IPS-18c (cell line): ENCODE measurements at regions not wholly inside any gene's neighbourhood (a gene's known extent, or its start where the extent isn't known, plus 50 kb on each side); places are given as distances from the start of the nearest gene placed in this dataset.
"Not testable (repeated sequence)": the region's sequence is repeated elsewhere in the genome, so short reads cannot be mapped to it uniquely, and the experiment has no call there.

ENCODE experiments used
- H3K4me3 ChIP-seq: 2 replicates; pipeline ENCODE4 v1.7.0; 2013; ENCODE audit warnings: low read depth, mild to moderate bottlenecking, low read length, moderate library complexity; ENCODE audit not compliant: insufficient read depth
- H3K9me3 ChIP-seq: one replicate; pipeline ENCODE4 v1.6.1; 2013; ENCODE audit warnings: mild to moderate bottlenecking, low read length, moderate library complexity; ENCODE audit not compliant: control insufficient read depth, insufficient read depth

DNA sequence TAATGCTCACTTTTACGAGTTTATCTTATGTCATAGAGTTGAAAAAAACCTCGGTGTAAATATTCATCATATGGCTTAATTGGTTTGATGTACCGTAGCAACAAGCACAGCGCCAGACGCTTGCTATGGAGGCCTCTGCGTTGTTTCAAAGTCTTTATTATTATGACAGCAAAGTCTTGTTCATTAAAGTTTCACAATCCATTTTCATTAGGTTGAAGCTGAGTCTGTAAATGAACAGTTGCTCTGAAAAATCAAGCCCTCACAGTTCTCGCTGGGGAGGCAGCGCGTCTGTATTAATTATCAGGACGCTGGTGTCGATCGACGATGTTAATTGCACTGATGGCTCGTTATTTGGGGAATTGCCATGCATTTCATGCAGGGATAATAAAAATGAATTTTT, 185.6 kb downstream of the INSC start:
- H3K4me3 ChIP-seq: no peak overlapping the region
- no peaks in the 10 kb centered on the region for H3K9me3 ChIP-seq

DNA sequence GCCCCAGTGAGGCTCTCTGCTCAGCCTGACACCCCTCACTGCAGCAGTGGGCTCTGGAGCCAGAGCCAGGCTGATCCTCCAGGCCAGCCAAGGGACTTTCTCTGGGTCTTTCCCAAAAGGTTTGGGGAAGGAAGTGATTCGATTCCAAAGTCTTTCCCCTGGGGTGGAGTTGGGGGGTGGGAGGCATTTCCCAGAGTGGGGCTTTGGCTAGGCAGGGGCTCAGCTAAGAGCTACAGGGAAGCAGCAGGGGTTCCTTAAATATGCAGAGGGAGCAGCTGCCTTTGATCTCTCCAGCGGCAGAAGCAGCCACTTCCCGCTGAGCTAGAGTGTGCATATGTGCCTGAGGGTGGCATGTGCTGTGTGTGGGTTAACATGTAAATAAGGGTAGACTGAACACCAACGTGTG, 192.9 kb downstream of the INSC start:
- Histone ChIP-seq H3K9me3 (no peaks in the 10 kb centered on the region), H3K4me3 (no peak overlapping the region)

DNA sequence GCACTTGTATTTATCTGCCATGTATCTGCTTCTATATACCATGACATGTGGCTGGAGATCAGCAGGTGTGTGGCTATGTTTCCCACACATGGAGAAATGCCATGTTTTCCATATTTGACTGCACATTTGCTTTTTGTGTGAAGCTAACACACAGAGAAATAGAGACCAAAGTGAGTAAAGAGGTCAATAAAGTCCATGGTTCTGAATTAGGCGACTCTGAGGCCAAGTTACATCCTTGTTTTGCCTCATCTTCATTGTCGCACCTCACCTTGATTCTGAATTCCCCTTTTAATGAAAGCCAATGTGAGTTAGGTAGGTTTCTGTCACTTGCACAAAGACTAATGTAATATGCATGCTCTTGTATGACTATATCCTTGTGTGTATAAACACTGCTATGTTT, 194.1 kb downstream of the INSC start:
- H3K9me3 ChIP-seq: no peaks in the 10 kb centered on the region
- H3K4me3 ChIP-seq: no peak overlapping the region

DNA sequence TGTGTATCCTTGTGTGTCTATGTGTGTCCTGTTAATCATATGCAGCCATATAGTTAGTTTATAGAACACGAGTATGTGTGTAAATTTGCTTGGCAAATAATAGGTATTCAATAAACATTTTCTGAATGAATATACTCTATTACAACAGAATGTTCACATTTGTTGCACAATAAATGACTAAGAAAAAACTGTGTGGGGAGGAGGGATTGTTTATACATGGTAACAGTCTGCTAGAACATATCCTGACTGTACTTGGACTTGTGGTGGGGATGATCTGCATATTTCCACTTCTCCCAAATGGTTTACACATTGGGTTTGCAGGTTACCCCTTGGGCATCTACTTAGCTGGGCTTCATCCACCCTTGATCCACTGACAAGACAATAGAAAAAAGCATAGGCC, 194.6 kb downstream of the INSC start:
- H3K4me3 ChIP-seq: no peak overlapping the region
- H3K9me3 ChIP-seq: no peaks in the 10 kb centered on the region

DNA sequence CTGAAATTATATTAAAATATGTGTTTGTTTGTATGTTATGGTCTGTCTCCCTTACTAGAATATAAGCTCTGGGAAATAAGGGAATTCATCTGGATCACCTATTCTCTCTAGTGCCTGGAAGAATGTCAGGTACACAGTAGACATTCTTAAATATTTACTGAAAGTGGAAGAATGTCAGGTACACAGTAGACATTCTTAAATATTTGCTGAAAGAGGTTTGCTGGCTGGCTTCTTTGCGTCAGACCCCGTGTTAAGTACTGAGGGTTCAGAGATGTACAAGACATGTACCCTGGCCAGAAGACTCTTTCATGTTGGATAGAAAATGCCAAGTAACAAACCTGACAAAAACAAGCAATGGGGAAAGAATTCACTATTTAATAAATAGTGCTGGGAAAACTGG, 199.1 kb downstream of the INSC start:
- H3K9me3 ChIP-seq: no peaks in the 10 kb centered on the region
- no peak overlapping the region for H3K4me3 ChIP-seq

DNA sequence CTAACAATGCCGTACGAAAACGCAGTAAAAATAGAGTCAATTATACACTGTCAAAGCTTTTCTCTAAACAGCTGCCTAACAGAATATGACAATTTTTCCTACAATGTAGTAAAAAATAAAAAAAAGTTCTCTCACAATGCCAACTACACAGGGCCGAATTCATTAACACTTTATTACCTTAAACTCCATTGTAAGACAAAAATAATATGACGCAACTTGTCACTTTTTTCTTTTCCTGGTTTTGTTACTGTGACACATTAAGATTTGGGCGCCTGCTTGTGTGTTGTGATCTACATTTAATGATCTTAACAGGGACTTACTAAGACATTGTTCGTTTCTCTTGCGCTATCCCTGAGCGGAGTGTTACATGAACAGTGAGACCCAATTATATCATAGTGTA, 204.1 kb downstream of the INSC start:
- H3K9me3 ChIP-seq: no peaks in the 10 kb centered on the region
- H3K4me3 ChIP-seq: no peak overlapping the region

DNA sequence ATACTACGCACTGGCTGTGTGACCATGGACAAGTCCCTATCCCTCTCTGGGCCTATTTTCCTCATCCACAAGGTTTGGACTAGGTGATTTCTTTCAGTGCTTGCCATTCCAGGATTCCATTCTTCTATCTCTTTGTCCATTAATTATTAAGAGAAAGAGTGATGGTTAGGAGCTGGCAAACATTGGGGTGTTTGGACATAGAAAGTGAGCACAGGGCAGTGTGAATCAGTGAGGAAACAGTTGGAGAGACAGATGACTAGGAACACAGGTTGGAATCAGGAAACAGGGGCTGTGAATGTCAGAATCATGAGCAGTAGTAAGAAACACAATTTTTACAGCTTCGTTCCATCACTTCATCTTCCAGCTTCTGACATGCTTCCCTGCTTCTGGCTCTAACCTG, 211.8 kb downstream of the INSC start:
- no peak overlapping the region for H3K4me3 ChIP-seq

DNA sequence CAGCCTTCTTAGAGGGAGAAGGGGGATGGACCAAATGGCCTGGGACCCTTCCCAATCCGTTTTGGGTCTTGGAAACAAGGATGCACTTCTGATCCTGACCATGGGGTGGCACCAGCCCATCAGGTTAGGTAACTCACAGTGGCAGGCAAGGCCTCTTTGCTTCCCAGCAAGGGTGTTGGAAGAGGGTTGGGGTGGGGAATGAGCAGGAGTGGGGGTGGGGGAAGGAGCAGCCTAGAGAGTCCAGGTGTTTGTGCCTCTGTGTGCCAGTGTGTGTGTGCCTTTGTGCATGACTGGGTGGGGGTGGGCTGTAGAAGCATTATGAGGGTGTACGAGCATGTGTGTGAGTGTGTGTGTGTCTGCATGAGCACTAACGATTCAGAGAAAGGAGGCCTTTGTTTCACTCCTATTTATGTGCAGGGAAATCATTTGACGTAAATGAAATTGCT, 213.1 kb downstream of the INSC start:
- H3K9me3 ChIP-seq: no peaks in the 10 kb centered on the region
- no peak overlapping the region for H3K4me3 ChIP-seq

More for the DNA sequence above, 211.8 kb downstream of the INSC start:
- H3K9me3 ChIP-seq: no peaks in the 10 kb centered on the region

DNA sequence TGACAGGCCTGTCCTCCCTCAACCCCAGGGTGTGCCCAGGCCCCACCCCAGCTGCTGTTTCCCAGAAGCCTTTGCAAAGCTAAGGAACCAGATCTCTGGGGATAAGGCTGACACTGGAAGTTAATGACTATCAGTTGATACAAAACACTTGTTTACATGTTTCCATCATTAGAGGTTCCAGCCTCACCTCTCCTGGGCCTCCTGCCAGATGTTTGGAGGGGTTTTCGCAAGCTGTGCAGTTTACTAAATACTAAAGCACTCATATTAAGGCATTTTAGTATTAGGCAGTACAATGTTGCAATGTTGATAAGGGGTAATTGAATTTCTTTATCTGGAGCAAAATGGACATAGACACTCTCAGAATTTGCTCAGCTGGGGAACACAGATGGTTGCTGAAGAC, 218.7 kb downstream of the INSC start:
- no peak overlapping the region for H3K4me3 ChIP-seq

DNA sequence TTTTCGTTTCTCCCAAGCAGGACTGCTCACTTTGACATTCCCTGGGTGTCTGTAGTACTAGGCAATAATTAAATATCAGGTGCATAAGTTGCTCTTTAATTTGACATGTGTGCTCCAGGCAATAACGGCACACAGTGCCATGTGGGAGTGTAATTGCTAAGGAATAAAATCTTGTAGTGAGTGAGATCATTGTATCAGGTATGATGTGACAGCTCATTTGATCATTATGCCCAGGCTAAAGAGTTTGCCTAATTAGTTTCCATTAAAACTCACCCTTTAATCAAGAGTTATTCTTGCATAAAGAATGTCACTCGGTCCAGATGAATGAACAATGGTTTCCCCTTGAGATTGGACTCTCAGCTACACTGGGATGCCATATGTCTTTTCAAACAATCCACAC, 220.0 kb downstream of the INSC start:
- Histone ChIP-seq H3K4me3 (no peak overlapping the region), H3K9me3 (no peaks in the 10 kb centered on the region)

More for the DNA sequence above, 218.7 kb downstream of the INSC start:
- no peaks in the 10 kb centered on the region for H3K9me3 ChIP-seq

DNA sequence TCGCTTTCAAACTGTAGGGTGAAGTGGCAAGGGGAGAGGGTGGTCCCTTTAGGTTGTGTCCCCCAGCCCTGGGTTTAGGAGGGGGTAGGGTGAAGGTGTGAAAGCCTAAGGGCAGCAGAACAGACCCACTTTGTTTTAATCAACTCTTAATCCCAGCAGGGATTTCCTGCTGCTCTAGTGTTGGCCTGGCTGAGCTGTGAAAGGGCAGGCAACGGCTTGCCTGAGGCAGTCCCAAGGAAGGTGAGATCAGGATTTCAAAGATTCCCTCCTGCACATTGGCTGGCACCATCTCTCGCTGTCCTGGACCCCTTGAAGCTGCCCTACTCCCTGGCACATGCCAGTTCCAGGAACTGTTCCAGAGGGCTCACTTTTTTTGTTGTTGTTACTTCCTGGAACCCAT, 221.3 kb downstream of the INSC start:
- Histone ChIP-seq H3K4me3 (no peak overlapping the region), H3K9me3 (no peaks in the 10 kb centered on the region)

DNA sequence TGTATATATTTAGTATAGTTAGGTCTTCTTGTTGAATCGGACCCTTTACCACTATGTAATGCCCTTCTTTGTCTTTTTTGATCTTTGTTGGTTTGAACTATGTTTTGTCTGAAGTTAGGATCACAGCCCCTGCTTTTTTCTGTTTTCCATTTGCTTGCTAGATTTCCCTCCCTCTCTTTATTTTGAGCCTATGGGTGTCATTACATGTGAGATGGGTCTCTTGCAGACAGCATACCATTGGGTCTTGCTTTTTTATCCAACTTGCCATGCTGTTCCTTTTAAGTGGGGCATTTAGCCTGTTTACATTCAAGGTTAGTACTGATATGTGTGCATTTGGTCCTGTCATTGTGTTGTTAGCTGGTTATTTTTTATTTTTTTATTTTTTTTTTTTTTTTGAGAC, 224.6 kb downstream of the INSC start:
- no peak overlapping the region for H3K4me3 ChIP-seq
- H3K9me3 ChIP-seq: no peaks in the 10 kb centered on the region

DNA sequence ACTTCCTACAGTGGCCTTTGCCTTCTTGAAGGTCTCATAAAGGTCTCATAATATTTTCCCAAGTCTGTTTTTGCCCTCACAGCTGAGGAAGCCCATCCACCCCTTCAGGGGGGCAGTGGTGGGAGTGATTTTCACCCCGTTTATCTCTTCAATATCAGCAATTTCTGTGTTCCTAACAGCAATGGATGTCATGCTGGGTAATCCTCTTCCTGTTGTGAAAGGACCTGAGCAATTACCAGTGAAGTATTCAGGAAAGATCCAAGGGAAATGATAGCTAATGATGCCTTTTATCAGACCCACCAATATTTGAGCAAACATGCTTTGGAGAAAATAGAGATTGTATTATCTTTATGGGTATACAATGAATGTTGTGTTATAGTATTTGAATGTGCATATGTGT, 226.9 kb downstream of the INSC start:
- Histone ChIP-seq H3K4me3 (no peak overlapping the region), H3K9me3 (no peaks in the 10 kb centered on the region)

DNA sequence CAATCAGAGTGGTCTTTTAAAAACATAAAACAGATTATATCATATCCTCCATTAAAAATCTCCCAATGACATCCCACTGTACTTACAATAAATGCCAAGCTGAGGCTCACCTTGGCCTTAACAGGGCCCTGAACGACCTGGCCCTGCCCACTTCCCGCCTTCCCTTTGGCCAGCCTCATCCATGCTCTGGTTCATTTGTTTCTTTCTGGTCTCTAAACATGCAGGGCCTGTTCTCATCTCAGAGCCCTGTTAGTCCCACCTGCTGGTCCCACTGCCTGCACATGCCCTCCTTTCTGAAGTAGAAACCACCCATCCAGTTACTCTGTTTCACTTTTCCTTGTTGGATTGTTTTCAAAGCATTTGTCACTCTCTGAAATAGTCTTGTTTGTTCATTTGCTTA, 227.4 kb downstream of the INSC start:
- Histone ChIP-seq H3K4me3 (no peak overlapping the region), H3K9me3 (no peaks in the 10 kb centered on the region)

DNA sequence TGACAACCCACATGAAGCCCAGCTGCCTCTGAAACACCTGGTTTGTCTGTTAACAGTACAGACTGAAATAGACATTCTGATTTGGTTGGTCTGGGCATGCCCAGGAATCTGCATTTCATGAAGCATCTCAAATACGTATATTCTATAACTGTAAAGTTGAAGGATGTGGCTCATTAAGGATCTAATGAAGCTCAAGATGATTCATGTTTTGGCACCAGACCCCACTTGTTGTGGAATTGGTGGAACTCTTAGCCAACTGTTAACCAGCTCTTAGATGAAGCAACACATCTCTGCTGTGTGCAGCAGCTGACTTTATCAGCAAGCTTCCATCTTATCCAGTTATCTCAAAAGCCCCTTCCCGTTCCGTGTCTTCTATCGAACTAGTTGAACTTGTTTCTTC, 232.2 kb downstream of the INSC start:
- H3K4me3 ChIP-seq: no peak overlapping the region
- H3K9me3 ChIP-seq: peaks cover 2% of the 10 kb centered on the region

DNA sequence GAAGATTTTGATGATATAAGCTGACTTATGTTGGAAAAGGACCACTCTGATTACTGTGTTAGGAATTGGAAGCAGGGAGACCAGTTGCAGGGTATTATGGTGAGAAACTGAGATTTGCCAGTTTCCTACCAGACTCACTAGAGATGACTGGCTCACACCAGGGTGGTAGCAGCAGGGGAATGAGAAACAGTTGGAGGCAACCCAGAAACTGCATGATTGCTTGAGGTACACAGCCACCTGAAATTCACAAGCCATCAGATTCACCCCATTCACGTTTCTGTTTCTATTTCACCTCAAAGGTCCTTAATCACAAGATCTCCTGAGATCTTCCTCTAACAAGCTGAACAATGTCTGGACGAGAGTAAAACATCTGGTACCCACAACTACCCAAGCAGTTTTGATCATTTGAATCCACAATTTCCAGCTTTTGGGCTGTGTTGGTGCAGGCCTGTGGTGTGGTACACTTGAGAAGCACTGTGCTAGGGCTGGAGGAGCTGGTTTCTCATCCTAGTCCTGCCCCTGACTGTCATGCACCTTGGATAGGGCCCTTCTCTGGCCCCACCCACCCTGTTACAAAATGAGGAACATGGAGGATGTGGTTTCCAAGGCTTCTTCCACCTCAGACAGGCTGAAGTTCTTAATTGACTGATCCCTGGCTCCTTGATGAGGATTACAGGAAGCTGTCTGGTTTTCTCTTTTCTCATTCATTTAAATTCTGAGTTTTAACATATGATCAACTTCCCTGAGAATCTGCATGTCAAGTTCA, 233.4 kb downstream of the INSC start:
- peaks cover 2% of the 10 kb centered on the region for H3K9me3 ChIP-seq

DNA sequence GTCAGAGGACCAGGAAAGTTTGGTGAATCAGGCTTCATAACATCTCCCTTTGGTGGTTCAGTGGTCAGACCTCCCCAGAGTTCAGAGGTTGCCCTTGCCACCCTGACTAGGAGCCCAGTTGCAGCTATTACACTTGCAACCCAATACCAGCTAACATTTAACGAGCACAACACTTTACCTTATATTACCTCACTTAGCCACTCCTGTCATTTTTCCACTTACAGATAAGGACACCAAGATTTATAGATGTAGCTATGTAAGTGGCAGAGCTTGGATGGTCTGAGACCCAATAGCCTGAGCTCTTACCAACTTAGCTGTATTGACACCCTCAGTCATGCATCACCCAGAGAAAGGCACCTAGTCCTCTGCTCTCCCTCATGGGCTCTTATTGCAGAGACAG, 234.7 kb downstream of the INSC start:
- H3K4me3 ChIP-seq: no peak overlapping the region
- peaks cover 2% of the 10 kb centered on the region for H3K9me3 ChIP-seq

More for the DNA sequence above, 233.4 kb downstream of the INSC start:
- H3K4me3 ChIP-seq: no peak overlapping the region

DNA sequence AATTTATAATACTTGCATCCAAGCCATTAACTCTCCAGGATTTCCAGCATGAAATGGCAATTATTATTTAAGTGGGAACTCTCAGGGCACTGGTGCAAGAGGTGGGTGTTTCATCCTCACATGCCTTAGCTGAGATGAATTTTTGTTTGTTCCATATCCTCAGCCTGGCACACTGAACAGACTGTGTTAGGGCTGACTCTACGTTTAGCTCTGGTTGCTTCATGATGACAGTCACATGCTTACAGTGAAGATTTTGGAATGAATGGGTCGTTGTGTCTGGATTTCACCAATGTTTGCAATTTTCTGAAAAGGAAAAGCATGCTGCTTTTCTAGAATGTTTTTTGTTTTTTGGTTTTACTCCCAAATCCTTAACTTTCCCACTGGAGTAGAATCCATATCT, 246.6 kb downstream of the INSC start:
- no peaks in the 10 kb centered on the region for H3K9me3 ChIP-seq
- no peak overlapping the region for H3K4me3 ChIP-seq

DNA sequence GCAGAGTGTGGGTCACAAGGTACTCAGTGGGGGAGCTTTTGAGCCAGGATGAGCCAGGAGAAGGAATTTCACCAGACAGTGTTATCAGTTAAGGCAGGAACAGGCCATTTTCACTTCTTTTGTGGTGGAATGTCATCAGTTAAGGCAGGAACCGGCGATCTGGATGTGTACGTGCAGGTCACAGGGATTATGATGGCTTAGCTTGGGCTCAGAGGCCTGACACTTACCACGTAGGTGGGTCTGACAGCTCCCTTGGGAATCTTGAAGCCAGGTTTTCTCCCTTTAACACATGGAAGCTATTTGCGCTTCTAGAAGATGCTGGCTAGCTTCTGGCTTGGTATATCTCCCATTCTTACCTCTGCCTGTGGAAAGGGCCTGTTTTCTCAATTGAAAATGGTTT, 250.6 kb downstream of the INSC start:
- not testable (repeated sequence) for H3K4me3 ChIP-seq, H3K9me3 ChIP-seq
